ENCODE measurements at regions not wholly inside any gene's neighbourhood (a gene's known extent, or its start where the extent isn't known, plus 50 kb on each side); places are given as distances from the start of the nearest gene placed in this dataset.

DNA sequence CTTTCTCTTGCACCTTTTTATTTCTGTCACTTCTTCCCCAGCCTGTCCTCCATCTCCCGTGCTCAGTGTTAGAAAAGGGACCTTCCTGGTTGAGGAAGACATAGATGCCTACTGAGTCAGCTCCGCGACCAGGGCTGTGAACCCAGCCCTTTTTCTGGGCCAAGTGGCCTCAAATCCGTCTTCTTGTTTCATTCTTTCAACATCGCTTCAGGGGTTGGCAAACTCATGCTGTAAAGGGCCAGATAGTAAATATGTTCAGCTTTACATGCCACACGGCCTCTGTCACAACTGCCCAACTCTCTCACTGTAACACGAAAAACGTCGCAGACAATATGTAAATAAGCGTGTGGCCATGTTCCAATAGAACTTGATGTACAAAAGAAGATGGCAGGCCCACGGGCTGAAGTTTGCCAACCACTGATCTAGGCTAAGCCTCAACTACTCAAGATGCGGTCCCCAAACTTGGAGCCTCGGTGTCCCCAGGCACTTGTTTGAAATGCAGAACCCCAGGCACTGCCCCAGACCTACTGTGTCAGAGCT lies 338.4 kb downstream of the MN1 start:
- DNase-seq = no peak

DNA sequence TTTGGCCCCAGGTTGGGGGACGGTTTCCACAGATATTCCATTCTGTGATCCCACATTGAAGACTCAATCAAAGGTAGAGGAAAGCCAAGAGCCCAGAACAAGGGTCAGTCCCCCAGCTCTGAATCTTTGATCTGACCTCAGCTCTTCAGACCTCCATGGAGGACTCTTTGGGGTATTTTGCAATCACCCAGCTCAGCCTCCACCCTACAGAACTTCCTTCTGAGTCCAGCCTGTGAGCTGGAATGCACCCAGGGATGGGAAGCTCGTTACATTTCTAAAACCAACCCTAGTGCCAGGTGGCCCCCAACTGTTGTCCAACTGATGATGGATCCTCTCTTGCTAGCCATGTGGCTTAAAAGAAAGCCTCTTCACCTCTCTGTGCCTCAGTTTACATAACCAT lies 335.3 kb downstream of the MN1 start:
- DNase-seq = no peak

DNA sequence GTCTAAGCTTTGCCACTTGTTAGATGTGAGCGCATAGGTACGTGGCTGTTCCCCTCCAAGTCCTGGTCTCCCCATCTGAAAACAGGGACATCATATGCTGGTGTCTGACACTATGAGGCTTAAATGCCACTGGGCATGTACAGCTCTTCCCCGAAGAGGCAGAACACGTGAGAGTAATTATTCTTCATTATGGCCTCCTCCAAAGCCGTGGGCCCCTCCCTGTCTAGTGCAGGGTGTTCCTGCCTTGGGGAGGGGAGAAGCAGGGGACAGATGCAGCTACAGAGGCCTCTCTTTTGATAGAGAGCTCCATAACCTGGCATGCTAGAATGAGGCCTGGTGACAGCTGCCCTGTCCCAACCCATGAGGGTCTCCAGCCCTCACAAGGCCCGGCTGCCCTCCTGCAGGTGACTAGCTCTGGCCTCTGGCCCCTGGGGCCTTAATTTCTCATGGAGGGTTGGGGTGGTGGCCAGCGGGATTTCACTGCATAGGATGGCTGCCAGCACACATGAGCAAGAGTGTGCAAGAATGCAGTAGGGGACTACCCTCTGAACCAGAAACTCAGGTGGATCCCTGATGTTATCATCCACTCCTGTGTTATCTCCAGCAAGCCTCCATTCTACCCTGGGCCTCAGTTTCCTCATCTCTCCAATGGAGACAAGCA lies 334.6 kb downstream of the MN1 start:
- DNase-seq = no peak

DNA sequence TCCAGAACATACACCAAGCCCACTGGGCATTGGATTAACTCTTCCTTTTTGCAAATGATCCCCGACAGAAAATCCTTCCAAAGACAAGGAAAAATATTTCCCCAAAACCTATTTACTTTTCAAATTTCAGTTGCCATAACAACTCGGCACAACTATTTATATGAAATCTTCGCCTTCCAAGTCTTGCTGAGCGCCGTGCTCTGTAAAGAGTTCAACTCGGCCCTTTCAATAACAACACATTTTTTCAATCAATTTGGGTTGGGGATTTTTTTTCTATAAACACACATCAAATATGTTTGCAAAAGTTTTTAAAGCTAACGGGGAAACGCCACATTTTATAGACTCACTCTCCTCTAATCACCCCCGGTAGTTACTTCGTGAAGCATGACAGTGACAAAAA lies 333.8 kb downstream of the MN1 start:
- DNase-seq = no peak

DNA sequence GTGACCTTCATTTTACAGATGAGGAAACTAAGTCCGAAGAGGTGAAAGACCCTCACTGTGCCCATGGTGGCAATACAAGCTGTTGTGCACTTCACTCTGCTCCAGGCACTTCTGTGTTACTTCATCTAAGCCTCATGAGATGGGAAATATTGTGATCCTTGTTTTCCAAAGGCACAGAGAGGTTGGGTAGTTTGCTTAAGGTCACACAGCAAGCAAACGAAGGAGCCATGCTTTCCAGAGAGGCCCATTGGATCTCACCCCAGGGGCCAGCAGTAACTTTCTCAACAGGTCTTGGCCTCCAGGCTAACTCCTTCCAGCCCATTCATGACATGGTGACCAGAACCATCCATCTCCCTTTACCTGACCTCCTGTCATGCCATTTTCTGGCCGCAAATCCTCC lies 332.8 kb downstream of the MN1 start:
- DNase-seq = no peak

DNA sequence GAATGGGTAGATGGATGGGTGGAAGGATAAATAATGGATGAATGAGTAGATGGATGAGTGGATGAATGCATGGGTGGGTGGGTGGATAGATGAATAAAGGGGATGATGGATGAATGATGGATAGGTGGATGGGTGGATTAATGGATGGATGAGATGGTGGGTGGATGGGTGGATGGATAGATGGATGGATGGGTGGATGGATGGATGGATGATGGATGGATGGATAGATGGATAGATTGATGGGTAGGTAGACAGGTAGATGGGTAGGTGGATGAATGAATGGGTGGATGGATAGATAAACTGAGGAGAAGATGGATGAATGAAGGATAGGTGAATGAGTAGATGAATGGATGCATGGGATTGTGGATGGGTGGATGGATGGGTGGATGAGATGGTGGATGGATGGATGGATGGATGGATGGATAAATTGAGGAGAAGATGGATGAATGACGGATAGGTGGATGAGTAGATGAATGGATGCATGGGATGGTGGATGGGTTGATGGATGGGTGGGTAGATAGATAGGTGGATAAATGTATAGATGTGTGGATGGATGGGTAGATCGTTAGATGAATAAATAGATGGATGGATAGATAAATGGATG lies 331.3 kb downstream of the MN1 start:
- DNase-seq = no peak

DNA sequence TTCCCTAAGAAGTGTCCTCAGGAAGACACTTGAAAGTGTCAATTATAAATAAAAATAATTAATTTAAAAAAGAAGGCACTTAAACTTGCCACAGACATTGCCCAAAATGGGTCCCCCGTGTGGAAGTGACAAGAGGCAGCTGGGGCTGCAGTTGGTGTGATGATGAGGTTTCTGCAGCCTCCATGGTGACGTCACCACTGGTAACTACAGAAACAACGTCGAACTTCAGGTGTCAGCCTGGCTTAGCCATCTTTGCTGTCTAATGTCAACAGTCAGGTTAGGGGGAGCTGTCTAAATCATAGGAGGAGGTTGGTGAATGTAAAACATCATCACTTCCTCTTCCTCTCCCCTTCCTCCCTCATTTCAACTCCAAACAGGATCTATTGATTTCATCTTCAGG lies 328.6 kb downstream of the MN1 start:
- no peak for DNase-seq

DNA sequence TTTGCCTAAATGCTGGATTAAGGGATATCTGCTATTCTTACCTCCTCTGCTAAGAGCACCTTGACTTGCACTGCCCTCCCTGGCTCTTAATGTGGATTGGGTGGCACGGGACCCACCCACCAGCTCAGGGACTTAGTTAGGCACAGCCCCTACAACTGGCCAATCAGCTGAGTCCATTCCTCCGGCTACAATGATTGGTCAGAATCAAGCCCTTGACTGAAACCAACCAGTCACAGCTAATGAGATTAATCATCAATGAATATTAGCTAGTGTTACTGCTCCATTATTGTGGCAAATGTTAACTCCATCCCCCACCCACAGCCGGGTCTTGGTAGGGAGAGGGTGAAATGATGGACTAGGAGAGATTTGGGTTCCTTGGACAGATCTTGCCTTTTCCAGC lies 328.0 kb downstream of the MN1 start:
- no peak for DNase-seq

DNA sequence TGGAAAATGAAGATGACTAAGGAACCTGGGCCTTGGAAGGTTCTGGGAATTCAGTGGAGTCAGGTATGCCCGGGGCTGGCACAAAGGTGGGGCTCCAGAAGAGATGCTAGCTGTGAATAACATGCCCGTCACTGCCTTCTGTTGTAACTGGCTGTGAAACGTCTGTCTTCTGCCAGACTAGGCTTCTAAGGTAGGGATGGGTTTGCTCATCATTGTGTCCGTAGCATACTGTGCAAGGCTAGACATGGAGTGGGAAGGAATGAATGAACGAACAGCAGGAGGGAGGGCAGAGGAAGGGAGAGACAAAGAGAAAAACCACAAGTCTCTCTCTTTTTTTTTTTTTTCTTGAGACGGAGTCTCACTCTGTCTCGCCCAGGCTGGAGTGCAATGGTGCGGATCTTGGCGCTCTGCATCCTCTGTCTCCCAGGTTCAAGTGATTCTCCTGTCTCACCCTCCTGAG lies 327.4 kb downstream of the MN1 start:
- DNase-seq = no peak

DNA sequence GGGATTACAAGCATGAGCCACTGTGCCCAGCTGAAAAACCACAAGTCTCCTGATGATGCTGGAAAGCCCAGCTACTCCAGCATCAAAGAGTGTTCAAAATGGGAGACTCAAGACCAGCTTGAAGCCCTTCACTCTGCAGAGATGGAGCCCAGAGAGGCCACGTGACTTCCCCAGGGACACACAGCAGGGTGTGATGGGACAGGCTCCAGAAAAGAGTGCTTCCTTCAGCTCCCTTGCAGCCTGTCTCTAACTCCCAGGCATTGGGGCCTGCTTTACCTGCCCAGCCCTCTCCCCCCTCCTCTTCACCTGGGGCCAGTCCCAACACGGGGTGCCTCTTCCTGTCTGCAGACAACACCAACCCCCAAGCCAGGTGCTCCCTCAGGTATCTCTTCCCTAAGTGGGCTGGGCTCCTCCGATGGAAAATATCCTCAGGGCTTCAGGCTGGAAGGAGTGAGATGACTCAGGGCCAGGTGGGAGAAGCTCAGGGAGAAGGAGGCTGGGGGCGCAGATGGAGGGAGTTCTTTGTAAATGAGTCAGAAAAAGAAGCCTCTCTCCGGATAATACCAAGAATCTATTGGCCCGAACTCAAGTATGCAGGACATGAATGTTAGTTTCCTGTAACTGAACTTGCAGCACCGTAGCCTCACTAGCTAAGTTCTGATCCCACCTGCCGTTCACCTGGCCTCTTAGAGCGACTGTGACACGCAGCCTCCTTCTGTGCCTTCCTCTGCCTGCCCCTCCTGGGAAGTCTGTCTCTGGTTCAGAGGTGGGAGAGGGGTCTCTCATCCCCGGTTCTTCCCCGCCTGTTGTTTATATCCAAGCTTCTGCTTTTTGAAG lies 326.6 kb downstream of the MN1 start:
- no peak for DNase-seq

DNA sequence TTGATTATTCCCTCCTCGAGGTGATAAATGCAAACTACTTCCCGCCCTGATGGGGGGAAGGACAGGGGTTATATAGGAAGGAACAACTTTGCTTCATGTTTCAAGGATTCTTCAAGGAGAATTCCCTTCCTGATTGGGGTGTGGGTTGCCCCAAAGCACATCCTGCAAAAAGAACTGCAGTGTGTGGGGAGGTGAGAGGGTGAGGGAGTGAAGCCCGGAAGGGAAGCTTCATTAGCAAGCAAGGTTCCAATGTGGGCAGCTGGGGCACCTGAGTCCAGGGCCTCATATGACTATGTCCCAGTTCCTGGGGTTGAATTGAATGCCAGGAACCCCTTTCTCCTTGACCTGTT lies 326.0 kb downstream of the MN1 start:
- DNase-seq = no peak

DNA sequence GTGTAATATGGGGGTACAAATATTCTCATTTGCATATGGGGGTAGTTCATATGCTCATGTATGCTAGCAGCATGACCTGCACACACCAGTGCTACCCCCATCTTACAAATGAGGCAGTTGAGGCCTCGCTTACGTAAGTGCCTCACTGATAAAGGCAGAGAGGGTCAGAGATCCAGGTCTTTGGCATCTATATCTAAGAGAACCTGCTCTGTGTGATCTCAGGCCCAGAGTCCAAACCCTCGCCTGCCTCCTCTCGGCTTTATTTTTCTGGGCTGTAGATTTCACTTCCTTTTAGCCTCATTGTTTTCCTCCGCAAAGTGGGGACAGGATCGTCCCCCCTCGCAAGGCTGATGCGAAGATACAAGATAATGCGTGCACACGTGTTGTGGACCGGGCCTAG lies 325.2 kb downstream of the MN1 start:
- DNase-seq = no peak

DNA sequence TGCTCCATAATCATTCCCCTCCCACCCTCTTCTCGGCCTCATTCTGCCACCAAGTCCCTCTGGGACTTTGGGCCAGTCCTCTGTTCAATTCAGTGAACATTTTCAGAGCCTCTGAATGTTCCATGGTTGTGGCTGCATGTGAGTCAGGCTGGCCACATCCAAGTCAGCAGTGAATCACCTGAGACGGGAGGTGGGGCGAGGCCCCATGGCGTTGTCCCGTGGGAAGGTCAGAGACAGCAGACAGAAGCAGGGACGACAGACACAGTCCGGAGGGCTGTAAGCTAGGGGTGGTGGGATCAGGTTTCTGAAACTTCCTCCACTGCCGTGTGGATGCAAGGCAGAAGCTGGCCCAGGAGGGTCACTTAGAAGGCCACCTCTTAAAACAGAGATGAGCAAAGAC lies 324.8 kb downstream of the MN1 start:
- DNase-seq = no peak

DNA sequence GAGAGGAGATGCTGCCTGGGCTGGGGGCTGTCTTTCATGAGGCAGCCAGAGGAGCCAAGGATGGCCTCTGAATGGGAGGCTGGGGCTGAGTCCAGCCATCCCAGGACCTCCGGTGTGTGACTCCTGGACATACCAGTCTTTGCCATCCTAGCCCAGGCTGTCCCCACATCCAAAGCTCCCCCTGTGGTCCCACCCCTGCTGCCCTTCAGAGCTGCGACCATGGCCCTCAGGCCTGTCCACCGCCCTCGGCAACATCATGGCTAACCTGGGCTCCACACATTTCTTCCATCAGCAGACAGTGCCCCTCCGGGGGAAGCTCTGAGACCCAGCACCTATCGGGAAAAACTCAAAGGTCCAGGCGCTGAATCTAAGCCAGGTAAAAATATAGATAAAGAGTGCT lies 324.4 kb downstream of the MN1 start:
- DNase-seq = no peak

DNA sequence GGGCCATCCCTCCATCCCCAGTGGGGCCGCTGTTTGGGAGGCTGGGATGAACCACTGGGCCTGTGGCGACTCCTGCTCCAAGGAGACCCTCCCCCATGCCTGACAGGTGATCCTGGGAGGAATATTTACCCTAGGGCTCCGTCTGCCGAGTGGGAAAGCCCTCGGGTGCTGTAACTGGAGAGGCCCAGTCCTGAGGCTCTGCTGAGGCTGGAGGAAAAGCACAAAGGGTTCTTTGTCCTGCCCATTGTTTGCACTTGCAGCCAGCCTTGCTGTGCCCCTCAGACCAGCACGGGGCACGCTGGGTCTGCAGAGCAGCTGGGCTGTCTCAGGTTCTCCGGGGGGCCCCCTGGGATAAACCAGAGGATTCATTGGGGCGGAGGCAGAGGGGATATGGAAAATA lies 321.1 kb downstream of the MN1 start:
- DNase-seq = no peak

DNA sequence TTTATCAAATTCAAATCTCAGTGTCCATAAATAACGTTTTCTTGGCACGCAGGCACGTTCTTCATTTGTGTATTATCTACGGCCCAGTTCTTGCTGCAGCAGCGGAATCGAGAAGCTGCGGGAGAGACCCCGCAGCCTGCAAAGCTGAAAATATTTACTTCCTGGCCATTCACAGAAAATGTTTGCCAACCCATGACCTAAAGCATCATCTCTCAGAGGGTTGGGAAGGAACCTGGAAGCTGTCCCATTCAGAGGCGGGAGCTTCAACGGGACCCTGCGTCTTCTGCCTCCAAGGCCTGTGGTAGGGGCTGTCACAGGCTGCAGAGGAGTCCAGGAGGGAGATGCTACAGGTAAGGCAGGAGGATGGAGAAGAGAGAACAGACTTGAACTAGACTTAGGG lies 319.2 kb downstream of the MN1 start:
- DNase-seq = no peak

DNA sequence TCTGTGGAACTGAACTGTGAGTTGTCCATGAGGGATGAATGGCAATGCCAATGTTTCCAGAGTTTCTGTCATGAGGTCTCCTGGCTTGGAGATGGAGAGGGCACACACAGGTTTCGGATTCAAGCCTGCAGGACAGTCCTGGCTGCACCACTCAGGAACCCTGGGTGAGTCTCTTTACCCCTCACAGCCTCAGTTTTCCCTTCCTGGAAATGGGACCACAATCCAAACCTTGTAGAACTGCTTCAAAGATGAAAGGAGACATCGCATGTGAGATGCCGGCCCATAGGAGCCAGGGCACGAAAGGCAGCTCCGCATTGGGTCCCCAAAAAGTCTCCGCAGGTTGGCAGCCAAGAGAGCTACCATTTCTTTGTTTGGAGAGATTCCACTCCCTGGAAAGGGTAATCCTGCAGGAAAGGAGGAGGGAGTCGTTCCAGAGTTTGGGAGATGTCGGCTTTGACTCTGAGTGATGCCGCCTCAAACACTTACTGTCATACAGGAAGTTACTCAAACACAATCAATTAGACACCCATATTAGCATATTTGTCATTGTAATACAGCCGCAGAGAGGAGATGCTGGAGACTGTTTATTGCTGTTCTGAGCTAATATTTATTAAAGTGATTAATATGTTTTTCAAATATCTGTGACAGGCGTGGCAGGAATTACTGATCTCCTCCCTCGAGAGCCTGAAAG lies 318.3 kb downstream of the MN1 start:
- DNase-seq = no peak

DNA sequence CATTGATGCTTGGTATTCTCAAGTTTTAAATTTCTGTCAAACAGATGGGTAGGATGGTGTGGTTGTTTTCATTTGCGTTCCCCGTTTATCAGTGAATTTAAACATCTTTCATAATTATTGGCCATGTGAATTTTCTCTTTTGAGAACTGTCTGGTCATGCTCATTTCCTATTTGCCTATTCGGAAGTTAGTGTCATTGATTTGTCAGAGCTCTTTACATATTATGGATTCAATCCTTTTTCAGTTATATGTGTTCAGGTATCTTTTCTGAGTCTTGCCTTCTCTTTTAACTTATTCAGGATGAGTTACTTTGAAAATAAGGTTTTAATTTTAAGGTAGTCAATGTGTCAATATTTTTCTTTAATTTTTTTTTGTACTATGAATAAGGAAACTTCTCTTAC lies 315.7 kb downstream of the MN1 start:
- DNase-seq = no peak

DNA sequence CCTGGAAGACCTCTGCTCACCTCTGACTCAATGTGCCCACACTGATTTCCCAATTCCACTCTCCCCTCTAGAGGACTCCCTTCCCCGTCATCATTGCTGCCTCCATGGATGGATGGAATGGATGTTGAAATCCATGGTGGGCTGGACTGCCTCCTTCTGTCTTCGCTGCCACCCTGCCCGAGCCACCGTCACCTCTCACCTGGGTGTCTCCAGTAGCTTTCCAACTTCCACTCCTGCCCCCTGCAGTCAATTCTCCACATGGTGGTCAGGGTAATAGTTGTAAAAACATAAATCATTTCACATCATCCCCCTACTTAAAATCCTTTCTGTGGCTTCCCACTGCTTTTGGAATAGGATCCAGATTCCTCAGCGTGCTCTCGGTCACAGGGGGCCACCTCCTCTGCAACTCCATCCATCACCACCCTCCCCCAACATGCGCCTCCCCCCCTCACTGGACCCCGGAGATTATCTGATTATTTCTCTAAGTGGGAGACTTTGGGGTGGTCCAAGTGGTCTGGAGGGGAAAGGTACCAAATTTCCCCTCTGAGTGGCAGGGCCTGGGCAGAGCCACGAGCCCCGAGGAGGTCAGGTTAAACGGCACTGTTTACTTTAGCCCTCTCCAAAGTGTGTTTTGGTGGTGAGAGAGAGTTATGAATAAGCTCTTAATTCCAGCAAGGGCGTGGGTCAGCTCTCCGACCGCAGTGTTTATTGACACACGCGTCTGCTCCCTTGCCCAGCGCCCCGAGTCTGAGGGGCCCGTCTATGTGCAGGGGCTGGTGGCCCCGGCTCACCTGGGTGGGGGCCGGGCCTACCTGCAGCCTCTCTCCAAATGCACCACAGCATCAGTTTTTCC lies 313.7 kb downstream of the MN1 start:
- DNase-seq = no peak

DNA sequence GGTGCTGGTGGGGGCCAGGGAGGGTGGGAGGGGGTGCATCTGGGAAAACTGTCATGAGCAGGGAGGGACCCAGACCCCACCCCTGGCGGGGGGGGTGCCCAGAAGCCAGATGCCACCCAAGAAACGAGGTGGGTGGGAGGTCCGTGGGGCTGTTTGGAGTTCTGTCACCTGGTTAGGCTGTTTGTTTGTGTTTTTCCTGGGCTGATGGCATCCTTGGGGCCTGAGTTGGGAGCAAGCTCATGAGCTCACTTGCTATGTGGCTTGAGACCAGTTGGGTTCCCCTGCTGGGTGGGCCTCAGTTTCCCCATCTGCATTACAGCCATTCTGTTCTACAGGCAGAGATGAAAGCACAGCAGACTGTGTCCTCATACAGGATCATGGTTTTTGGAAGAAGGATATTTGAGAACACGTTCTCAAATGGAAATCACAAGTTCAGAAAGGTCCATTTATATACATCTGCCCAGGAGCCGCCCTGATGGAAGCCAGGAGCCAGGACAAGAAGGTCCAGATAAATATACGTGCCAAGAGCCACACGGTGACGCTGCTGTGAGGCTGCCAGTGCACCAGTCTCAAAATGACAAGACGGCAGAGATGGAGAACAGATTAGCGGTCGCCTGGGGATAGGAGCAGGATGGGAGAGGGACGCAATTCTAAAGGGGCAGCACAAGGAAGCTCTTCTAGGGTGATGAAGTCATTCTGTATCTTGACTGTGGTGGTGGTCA lies 312.9 kb downstream of the MN1 start:
- no peak for DNase-seq

DNA sequence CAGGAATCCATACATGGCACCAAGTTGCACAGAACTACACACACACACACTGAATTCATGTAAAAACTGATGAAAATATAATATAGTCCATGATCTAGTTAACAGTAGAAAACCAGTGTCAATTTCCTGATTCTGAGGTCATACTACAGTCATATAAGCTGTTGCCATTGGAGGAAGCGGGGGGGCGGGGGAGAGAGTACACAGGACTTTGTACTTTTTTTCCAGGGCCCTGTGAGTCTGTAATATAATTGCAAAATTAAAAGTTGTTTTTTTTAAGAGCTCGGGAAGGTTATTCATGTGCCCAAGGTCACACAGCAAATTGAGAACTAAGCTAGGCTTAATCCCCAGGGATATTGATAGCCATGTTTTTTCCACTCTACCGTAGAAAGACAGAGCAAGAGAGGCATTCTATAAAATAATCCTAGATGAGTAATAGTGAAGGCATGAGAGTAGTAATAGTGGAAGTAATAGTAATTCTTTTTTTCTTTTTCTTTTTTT lies 312.3 kb downstream of the MN1 start:
- no peak for DNase-seq

DNA sequence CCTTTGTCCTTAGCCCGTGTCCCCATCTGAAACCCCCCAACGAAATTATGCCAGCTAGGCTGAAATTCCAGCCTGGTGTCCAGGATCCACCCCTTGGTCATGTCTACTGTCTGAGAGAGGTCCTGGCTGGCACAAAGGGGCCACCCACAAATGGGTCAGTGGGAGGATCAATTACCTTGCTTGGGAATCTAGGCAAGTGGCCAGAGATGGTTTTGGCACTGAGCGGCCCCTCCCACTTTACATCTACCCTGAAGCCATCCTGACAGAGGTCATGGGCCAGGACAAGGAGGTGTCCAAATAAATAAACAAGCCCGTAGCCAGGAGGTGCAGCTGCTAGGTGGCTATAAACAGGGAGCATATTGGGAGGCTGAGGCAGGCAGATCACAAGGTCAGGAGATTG lies 311.5 kb downstream of the MN1 start:
- no peak for DNase-seq
